K562 (cell line): ENCODE measurements at regions not wholly inside any gene's neighbourhood (a gene's known extent, or its start where the extent isn't known, plus 50 kb on each side); places are given as distances from the start of the nearest gene placed in this dataset.

Experiments used
- CGGBP1 ChIP-seq: fragments of 250-450 bp; sonication (Bioruptor Pico); IDR thresholded peaks from 2 replicates; pipeline ENCODE4 v1.9.0; 2021; ENCODE audit warnings: mild to moderate bottlenecking
- CREBBP ChIP-seq: IDR thresholded peaks from one replicate; pipeline ENCODE4 v1.6.1; 2012; ENCODE audit warnings: low read depth, mild to moderate bottlenecking, control low read depth, inconsistent platforms, low read length
- ELF1 ChIP-seq: fragments of 200-800 bp; sonication (Bioruptor generic); IDR thresholded peaks from 2 replicates; pipeline ENCODE4 v1.6.1; 2016; ENCODE audit warnings: missing genetic modification characterization, missing compliant biosample characterization
- FOS ChIP-seq: IDR thresholded peaks from 3 replicates; pipeline ENCODE4 v1.6.1; 2011; ENCODE audit not compliant: insufficient read length; ENCODE audit errors: extremely low read depth
- HDAC3 ChIP-seq: fragments of 450-650 bp; IDR thresholded peaks from 2 replicates; pipeline ENCODE4 v1.6.1; 2018; ENCODE audit warnings: borderline replicate concordance, mild to moderate bottlenecking, moderate library complexity; ENCODE audit not compliant: partially characterized antibody
- HEY1 ChIP-seq: fragments of 250-450 bp; sonication (Bioruptor Pico); IDR thresholded peaks from 2 replicates; pipeline ENCODE4 v1.5.0; 2020; ENCODE audit warnings: mild to moderate bottlenecking, moderate library complexity, borderline replicate concordance
- KAT7 ChIP-seq: sonication (generic); formaldehyde crosslinking; IDR thresholded peaks from 2 replicates; pipeline ENCODE4 v1.8.0; 2022; ENCODE audit warnings: missing genetic modification reagents, mild to moderate bottlenecking, borderline replicate concordance
- MEF2D ChIP-seq: conservative IDR thresholded peaks from 2 replicates; pipeline ENCODE4 v1.6.1; 2016; ENCODE audit warnings: low read depth, missing genetic modification characterization, missing compliant biosample characterization
- NCOA4 ChIP-seq: fragments of 450-650 bp; IDR thresholded peaks from 2 replicates; pipeline ENCODE4 v1.6.1; 2018; ENCODE audit warnings: mild to moderate bottlenecking; ENCODE audit not compliant: partially characterized antibody
- NR4A1 ChIP-seq, 2 experiments: fragments of 250-450 bp in 1 of 2; fragments of 450-650 bp in 1 of 2; sonication (Bioruptor Pico) in 1 of 2; IDR thresholded peaks; 2 replicates each; pipeline versions ENCODE4 v1.4.0 to v1.6.1; 2016 to 2020; ENCODE audit warnings: mild to moderate bottlenecking in 2 of 2, missing compliant biosample characterization in 1 of 2, missing genetic modification characterization in 1 of 2, moderate library complexity in 1 of 2
- PREB ChIP-seq: sonication (generic); formaldehyde crosslinking; IDR thresholded peaks from 2 replicates; pipeline ENCODE4 v1.8.1; 2023; ENCODE audit warnings: mild to moderate bottlenecking, missing genetic modification reagents
- PTBP1 ChIP-seq: fragments of 200-400 bp; formaldehyde crosslinking; IDR thresholded peaks from 2 replicates; pipeline ENCODE4 v1.6.1; 2017; ENCODE audit warnings: low read depth, low read length
- PTRF ChIP-seq: fragments of 450-650 bp; IDR thresholded peaks from 2 replicates; pipeline ENCODE4 v1.6.1; 2016; ENCODE audit warnings: mild to moderate bottlenecking, missing genetic modification characterization, missing compliant biosample characterization
- RAD51 ChIP-seq: fragments of 450-650 bp; IDR thresholded peaks from 2 replicates; pipeline ENCODE4 v1.7.1; 2016; ENCODE audit warnings: low read depth, mild to moderate bottlenecking, borderline replicate concordance
- SMAD4 ChIP-seq: fragments of 250-450 bp; sonication (Bioruptor Pico); conservative IDR thresholded peaks from 2 replicates; pipeline ENCODE4 v1.8.0; 2021; ENCODE audit warnings: inconsistent platforms, mild to moderate bottlenecking, moderate library complexity
- STAT5B ChIP-seq: fragments of 250-450 bp; sonication (Bioruptor Pico); IDR thresholded peaks from 2 replicates; pipeline ENCODE4 v1.8.0; 2021; ENCODE audit warnings: mild to moderate bottlenecking, inconsistent platforms
- TAL1 ChIP-seq: fragments of 450-650 bp; IDR thresholded peaks from 2 replicates; pipeline ENCODE4 v1.6.1; 2016; ENCODE audit warnings: mild to moderate bottlenecking
- TCFL5 ChIP-seq: fragments of 250-450 bp; sonication (Bioruptor Pico); conservative IDR thresholded peaks from 2 replicates; pipeline ENCODE4 v1.6.1; 2021; ENCODE audit warnings: mild to moderate bottlenecking, moderate library complexity, matching md5 sums
- TEAD1 ChIP-seq, 2 experiments: fragments of 450-650 bp in 1 of 2; sonication (generic) in 1 of 2; formaldehyde crosslinking; IDR thresholded peaks; 2 replicates each; pipeline versions ENCODE4 v1.4.0 to v1.8.0; 2020 to 2022; ENCODE audit warnings: mild to moderate bottlenecking in 2 of 2, missing genetic modification reagents in 1 of 2
- ZFP91 ChIP-seq: sonication (generic); formaldehyde crosslinking; IDR thresholded peaks from 2 replicates; pipeline ENCODE4 v1.8.0; 2022; ENCODE audit warnings: mild to moderate bottlenecking, missing genetic modification reagents
- ZNF77 ChIP-seq: fragments of 250-450 bp; sonication (Bioruptor Pico); IDR thresholded peaks from 2 replicates; pipeline ENCODE4 v1.5.0; 2020
- TF ChIP-seq, protein P1 (sequence below), 2 experiments: fragments of 450-650 bp; IDR thresholded peaks; 2 replicates each; pipeline ENCODE4 v1.6.1; 2016
- TF ChIP-seq, protein P2 (sequence below): IDR thresholded peaks from 2 replicates; pipeline ENCODE4 v1.6.1; 2014; ENCODE audit warnings: antibody characterized with exemption

DNA sequence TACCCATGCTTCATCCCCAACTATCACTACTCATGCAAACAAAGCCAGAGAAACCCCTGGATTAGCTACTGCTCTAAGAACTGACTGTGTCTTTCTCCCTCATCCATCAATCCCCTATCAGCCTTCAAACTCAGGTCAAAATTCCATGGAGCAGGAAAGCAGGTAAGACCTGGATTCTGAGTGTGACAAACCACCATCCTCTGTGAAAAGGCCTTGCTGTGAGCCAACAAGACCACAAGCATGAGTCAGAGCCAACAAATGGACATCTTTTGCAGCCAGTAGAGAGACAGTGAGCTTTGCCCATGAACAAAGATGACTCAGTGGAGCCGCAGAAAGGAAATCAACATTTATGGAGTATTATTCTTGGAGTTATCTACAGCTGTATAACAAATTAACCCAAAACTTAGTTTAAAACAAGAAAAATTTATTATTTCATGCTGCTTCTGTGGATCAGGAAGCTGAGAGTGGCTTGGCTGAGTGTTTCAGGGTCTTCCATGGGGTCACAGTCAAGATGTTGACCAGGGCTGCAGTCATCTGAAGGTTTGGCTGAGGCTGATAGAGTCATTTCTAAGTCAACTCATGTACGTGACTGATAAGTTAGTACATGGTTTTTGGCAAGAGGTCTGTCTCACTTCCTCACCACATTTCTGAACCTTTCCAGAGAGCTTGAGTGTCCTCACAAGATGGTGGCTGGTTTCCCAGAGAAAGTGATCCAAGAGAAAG lies 61.1 kb downstream of the PITPNM2 start (continued):
- TF ChIP-seq CGGBP1 (no peak), ZNF77 (CRISPR knock-in tag) (no peak), FOS (no peak), ZFP91 (CRISPR knock-in tag) (peak; percentile 32; the same call in 1 of the 2 replicates), NCOA4 (no peak), PREB (no peak), HDAC3 (no peak), STAT5B (CRISPR knock-in tag) (no peak), SMAD4 (CRISPR knock-in tag) (peak; percentile 78), ELF1 (tag) (peak; percentile 38; the same call in 1 of the 2 replicates), TEAD1 (CRISPR knock-in tag; IDR thresholded peaks at IDR 0.05) (no peak; a peak in 1 of 4 replicates), TCFL5 (CRISPR knock-in tag) (no peak), TAL1 (peak; percentile 81), RAD51 (no peak), NR4A1 (CRISPR knock-in tag; IDR thresholded peaks at IDR 0.05) (no peak), NR4A1 (tag; IDR thresholded peaks at IDR 0.05) (no peak), MEF2D (tag) (no peak), KAT7 (no peak), PTBP1 (no peak), CREBBP (no peak), PTRF (no peak), HEY1 (CRISPR knock-in tag) (no peak)
- TF ChIP-seq, protein P1, sequence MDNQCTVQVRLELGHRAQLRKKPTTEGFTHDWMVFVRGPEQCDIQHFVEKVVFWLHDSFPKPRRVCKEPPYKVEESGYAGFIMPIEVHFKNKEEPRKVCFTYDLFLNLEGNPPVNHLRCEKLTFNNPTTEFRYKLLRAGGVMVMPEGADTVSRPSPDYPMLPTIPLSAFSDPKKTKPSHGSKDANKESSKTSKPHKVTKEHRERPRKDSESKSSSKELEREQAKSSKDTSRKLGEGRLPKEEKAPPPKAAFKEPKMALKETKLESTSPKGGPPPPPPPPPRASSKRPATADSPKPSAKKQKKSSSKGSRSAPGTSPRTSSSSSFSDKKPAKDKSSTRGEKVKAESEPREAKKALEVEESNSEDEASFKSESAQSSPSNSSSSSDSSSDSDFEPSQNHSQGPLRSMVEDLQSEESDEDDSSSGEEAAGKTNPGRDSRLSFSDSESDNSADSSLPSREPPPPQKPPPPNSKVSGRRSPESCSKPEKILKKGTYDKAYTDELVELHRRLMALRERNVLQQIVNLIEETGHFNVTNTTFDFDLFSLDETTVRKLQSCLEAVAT (IDR thresholded peaks at IDR 0.05): 0 out of 4 replicates have a peak, but pooled peaks of 1 of the 2 experiments have one; percentile 26
- TF ChIP-seq, protein P2, sequence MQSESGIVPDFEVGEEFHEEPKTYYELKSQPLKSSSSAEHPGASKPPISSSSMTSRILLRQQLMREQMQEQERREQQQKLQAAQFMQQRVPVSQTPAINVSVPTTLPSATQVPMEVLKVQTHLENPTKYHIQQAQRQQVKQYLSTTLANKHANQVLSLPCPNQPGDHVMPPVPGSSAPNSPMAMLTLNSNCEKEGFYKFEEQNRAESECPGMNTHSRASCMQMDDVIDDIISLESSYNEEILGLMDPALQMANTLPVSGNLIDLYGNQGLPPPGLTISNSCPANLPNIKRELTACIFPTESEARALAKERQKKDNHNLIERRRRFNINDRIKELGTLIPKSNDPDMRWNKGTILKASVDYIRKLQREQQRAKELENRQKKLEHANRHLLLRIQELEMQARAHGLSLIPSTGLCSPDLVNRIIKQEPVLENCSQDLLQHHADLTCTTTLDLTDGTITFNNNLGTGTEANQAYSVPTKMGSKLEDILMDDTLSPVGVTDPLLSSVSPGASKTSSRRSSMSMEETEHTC: 0 out of 2 replicates have a peak, but pooled peaks have one; percentile 20
